ENCODE measurements at regions not wholly inside any gene's neighbourhood (a gene's known extent, or its start where the extent isn't known, plus 50 kb on each side); places are given as distances from the start of the nearest gene placed in this dataset.
"Not testable (repeated sequence)": the region's sequence is repeated elsewhere in the genome, so short reads cannot be mapped to it uniquely, and the experiment has no call there.

DNA sequence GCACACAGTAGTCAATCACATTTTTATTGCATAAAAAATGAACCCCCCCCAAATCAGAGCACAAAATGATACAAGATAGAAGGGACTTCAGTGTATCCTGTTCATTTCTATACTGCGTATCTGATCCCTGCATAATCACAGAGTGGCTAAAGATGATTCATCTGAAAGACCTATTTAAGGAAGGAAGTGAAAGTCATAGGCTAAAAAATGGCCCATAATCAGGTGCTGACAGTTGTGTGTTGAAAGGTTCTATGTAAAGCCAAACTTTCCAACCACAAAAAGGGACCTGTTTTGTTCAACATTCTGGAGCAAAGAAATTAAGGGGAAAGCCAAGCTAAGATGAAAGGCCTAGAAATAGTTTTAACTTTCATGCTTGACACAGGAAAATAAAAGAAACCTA is 147.8 kb upstream of the ATP2B1 start:
- DNase-seq (no peak), ATAC-seq (peak; percentile 96)

DNA sequence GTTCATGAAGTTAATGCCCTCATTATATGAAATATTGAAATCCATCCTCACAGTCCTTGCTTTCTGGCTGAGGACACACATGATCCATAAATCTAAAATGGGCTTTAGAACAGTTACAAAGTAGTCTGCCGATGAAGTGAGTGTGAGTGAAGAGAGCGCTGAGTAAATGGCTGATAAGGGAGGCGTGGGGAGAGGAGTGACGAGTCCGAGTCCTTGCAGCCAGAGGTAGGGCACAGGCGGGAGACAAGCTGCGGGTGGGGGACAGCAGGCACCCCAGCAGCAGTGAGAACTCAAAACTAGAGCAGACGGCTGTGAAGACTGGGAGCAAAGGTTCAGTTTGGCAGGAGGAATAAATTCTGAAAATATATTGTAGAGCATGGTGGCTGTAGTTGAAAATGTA is 140.1 kb upstream of the ATP2B1 start:
- DNase-seq (no peak), ATAC-seq (no peak)

DNA sequence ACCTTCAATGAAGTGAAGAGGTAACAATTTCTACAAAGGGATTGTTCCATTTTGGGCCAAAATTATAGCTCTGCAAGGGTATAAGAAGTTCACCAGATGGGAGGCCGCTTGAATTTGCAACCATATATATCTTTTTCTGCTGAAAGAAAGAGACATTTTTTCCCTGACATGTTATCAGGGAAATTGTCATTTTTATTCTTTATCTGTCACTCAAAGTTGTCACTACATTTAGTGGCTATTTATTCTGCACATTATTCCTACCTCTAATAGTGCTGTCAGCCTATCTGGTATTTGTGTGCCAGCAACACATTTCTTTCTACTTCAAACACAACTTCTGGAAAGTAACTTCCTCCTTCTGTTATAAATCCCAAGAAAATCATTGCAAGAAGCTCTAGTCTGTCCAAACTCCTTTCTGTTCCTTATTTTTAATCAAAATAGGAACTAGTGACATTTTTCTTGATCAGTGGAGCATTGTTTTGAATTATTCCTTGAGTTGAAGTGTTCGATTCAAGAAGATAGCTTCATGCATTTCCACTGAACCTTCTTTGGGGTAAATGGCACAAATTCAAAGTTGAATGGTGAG is 137.9 kb upstream of the ATP2B1 start:
- DNase-seq (no peak), ATAC-seq (no peak)

DNA sequence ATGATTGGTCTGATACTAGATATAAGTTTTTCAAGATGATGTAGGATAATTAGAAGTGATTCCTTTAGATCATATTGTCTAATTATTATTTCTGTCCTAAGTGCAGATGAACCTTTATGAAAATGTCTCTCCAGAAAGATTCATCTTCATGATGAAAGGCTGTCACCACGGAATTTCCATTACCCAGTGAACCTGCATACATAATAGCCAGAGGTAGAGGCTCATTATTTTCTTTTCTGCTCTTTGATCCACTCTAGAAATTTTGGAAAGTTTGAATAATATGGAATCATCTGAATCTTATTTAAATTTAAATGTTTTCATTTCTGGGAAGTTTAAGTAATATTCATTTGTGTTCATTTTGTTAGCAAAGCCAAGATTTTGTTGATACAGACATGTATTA is 137.1 kb upstream of the ATP2B1 start:
- no peak for ATAC-seq
- no peak for DNase-seq

DNA sequence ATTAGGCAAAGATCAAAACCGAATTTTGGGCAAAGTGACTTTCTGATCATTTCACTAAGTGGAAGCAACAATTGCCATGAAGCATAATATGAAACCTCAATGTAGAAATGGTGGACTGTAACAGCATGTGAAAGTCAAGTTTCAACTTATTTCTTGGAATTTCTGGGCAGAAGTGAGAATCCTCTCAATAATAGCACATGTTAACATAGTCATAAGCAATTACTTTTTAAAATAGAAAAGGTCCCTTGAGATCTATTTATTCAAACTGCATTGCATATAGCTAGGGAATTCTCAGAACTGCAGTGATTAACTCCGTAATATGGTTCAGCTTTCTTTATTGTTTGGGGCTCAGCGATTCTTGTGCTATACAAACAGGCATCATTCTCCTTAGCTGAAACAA is 136.7 kb upstream of the ATP2B1 start:
- ATAC-seq (no peak), DNase-seq (no peak)

DNA sequence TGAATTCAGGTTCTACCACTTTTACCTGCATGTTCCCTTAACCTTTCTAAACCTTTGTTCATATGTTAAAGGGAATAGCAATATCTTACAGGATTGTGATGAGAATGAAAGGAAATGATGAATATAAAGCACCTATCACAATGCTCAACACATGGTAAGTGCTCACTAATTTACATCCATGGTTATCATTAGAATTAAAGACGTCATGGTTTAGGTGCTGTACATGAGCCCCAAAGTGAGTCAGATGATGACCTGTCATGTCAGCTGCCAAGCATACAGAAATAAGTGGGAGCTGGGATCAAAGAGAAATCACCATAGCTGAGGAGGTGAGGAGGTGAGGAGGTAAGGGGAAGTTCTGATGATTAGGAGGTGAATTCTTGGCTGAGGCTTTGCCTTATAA is 135.9 kb upstream of the ATP2B1 start:
- no peak for DNase-seq
- ATAC-seq = no peak

DNA sequence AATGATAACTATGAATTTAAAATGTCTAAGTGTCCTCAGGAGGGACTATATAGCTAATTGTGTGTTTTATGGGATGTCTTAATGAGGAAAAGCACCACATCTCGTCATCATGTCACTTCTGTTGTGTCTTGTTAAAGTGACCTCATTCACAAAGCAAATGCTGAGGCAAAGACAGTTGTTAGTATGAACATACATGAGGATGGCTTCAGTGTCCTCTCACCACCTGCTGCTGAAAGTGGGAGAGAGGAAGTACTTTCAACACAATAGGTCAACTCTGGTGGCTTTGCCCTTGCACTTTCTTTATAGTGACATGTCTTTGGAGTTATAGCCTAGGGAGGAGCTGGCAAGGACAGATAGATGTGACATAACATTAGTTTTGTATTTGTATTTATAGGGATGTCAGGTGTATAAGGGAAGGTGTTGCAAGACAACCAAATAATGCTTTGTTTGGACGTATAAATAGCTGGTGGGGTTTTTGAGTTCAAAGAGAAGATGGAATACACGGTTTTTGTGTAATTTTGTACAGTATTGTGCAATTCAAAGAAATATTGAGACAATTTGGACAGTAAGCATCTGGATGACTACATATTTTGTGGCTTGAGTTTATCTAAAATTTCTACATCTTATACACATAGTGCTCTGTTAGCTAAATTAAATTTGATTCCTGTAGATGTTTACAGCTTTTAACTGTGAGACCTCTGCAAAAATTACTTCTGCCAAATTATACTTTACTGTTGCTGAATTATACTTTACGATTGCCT is 131.7 kb upstream of the ATP2B1 start:
- no peak for ATAC-seq
- DNase-seq = no peak

DNA sequence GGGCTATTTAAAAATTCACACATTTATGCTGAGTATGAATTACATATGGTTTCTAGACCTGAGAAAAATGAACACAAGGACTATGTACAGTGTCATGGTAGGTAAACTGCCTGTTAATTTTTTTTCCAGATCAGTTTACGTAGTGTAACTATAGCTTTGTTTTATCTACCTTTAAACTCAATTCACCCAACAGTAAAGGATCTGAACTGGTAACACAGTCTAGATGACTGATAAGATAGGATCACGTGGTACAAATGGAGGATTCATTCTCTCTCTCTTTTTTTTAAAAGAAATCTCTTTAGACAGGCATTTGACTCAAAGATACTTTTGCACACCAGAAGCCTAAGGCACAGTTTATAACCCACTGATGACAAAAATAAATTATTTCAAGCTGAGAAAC is 130.8 kb upstream of the ATP2B1 start:
- no peak for ATAC-seq
- no peak for DNase-seq

DNA sequence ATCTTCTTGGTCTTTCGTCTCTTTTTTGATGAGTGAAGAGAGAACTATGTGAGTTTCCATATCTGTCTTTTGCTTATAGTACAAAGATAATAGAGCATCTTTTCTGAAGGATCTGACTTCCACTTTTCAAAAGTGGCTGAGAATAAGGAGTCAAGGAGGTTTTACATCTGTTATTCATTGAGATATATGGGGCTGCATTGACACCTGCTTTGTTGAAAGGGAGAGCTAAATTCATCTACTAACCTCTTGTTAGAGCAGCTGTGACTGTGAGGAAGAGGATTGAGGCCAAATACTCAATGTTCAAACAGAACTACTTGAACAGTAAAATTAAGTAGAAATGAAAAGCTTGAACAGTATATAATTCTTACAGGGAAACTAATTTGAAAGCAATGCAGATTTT is 130.2 kb upstream of the ATP2B1 start:
- no peak for DNase-seq
- no peak for ATAC-seq

DNA sequence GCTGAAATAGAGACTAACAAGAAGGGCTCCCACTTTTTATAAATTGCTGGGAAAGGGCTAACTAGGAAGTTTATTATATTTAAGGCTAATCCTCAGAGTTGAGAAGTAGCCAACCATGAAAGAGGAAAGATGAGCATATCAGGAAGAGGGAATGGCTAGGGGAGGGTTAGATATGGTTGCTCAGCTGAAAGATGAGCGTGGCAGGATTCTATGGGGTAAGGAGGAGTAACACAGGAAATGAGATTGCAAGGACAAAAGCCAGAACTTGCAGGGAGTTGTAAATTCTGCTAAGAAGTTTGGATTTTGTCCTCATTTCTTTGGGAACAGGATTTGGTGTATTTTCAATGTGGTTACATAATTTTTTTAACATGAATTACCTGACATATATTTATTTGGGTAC is 127.4 kb upstream of the ATP2B1 start:
- no peak for DNase-seq

DNA sequence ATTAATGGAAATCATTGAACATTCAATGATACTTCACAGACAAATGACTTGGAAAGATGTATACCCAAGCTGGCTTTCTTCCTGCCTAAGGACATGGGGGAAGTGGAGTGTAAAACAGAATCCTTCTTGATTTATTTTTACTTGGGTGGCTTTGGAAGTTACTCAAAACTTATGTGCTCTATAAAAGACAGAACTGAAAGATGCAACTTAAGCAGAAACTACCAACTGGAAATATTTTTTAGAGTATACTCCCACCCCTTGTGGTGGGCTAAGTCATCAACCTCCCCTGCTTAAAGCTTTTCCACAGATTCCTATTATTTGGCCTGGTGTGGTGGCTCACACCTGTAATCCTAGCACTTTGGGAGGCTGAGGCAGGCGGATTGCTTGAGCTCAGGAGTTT is 126.0 kb upstream of the ATP2B1 start:
- no peak for ATAC-seq
- no peak for DNase-seq

More for the DNA sequence above, 127.4 kb upstream of the ATP2B1 start:
- no peak for ATAC-seq

DNA sequence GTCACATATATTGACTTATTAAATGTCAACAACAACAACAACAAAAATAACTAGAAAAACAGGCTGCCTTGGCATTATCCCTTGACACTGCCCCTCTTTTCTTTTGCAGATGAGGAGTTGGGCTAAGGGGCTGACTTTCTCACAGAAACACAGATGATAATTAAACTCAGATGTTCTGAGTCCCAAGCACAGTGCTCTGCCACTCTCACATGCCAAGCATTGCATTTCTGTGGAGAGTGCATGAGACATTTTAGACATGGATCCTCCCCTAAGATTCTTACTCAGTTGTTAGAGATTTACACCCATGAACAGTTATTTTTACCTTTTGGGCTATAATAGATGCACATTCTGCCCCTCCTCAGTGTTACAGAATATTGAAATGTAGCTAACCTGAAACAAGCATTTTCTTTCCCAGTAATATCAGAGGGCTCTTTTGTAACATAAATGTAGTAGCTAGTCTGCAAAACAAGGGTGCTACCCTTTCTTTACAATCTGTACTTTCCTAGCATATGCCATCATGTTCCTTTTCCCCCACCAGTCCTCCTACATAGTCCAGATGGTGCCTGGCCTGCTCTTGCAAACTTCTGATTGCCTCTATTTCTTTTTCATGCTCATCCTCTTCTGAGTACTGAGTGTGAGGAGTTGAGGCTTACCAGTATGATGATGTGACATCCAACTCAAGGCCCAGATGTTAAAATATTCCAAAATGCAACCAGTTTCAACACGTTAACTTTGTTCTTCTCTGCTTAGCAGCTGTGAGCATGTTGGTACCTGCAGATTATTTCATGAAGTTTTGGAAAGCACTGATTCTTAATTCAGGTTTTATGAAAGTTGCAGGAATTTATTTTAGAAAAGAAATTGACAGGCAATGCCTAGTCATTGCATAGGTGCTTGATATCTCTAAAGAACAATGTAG is 125.0 kb upstream of the ATP2B1 start:
- DNase-seq (no peak), ATAC-seq (no peak)

DNA sequence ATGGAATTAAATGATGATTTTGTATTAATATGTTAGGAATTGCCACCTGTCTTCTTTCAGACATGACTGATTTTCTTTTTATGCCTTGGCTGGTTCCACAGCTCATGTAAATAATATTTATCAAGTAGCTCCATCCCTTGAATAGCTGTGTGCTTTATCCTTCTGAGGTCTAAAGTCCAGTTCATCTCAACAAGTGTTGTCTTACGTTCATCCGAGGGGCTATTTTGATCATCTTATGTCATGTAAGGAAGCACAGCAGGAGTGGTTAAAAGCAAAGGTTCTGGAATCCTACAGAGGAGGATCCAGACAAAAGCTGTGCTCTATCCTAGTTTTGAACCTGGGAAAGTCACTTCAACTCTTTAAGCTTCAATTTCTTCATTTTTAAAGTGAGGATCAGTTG is 123.7 kb upstream of the ATP2B1 start:
- ATAC-seq (no peak), DNase-seq (no peak)

DNA sequence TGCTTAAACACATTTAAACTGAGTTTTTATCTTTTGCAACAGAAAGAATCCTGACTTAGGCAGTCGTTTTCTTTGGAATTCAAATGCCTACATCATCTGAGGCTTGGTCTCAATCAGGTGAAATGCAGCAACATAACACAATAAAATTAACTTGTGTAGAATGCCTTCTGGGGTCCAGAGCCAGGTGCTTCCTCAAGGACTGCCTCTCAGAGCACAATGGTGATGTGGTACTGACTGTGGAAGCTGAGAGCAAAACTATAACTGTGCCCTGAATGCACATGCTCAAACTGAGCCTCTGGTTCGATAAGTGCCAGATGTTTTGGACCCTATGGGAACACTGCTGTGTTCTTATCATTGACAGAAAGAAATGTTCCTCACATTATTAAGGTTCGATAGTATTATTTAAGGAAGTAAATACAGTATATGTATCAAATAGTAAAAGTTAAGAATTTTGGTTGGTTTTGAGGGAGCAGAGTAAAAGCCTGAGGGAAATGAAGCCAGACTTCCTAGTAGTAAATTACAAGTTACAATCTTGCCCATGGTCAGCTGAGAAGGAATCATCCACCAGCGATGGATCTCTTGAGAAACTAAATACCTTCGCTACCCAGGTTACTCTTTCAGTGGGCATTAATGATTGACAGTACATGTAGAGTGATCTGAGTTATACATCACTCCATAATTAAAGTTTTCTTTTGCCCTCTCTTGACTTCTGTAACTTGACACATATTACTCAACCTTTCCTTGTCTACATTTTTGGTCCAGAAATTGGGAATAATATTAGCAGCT is 122.9 kb upstream of the ATP2B1 start:
- ATAC-seq (no peak), DNase-seq (no peak)

DNA sequence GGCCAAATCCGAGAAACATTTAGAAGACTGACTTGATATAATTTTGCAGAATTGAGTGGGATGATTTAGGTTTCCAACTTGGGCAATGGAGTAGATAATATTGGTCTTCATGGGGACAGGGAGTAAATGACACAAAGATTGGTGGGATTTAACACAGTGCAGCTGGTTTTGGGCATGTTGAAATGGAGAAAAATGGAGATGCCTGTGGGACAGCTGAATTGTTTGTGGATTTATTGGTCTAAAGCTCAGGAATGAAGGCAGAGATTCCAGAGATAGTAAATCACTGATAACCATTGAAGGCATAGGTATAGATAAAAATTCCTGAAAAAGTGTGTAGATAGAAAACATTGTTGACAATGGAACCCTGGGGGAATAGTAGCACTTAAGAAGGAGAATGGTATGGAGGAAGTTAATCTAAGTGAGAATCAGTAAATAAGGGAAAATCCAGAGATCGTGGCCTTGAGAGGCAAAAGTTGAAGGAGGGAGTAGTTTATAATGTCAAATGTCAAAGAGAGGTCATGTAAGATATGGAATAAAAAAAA is 120.9 kb upstream of the ATP2B1 start:
- no peak for ATAC-seq
- no peak for DNase-seq

DNA sequence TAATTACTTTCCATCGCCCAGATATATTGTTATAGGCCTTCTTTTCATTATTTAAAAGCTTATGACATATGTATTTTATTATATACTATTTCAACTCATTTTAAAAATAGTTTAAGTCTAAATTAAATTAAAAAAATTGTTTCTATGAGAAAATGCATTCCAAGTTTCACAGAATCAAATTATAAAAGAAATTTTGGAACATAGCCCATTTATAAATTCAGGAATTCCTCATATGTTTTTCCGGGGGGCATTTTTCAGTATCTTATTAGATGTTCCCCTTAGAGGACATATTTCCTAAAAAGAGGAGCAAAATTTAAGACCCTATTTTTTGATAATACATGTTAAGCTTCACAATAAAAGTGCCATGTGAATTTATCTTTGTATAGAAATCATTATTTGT is 119.9 kb upstream of the ATP2B1 start:
- no peak for ATAC-seq
- no peak for DNase-seq

DNA sequence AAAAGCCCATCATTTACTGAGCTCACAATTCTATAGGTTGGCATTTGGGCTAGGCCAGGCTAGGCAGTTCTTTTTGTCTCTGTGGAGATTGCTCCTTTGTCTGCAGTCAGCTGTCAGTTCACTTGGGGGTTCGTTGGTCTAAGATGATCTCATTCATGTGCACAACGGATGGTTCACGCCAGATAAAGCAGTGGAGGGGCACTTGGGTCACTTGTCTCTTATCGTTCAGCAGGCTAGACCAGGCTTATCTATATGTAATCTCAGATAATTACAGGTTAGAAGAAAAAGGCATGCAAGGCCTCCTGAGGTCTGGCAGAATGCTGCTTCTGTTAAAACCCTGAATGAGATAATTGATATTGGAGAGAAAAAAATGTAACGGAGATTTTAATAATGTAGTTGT is 119.0 kb upstream of the ATP2B1 start:
- no peak for ATAC-seq
- DNase-seq = no peak

DNA sequence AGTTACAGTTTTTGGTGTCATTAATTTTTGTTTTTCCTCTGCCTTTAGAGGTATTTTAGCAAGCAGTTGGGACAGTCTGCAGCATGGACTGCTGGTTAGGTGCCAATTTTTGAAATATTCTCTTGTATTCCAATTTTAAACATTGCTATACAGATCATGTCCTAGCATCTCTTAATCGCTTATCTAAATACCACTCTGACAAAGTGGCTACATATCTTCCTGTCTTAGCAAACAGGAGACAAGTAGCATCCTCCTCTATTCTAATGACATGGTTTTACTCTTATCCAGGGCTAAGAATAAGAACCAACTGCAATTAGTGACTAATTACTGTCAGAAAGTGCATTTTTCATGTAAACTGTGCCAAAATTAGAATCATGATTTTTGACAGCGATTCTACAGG is 117.8 kb upstream of the ATP2B1 start:
- ATAC-seq = no peak
- DNase-seq = no peak

DNA sequence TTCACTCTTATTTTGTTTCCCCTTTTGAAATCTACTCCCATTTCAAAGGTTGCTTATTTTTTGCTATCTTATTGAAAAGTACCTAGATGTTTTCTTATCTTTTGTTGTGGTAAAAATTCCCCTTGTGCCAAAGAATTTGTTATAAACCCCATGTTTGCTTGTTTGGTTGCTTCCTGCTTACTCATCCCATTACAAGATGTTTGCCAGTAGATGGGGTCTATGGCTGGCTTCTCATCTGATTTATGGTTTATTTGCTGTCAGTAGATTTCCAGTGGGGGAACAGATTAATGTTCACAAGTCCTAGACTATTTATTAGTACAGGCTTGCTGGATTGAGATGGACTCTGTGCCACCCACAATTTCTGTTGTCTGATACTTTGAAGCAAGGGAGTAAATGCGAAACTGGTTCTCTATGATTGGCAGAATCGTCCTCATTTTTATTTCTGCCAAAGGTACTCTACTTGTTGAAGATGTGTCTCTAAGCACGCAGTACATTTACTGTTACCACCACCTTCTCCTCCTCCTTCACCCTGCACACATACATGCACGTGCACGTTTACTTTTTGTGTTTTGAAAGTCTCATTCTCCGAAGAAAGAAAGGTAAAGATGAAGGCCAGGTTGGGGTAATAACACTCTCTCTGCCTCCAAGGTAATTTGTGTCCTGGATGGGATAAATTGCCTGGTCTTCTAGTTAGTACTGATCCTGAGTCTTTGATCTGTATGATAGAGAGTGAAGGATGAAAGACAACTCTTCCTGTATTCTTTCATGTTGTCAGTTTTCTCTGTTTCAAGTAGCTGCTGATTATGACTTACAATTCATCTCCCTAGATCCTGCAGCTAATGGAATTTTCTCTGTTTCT is 117.2 kb upstream of the ATP2B1 start:
- ATAC-seq = no peak
- no peak for DNase-seq

DNA sequence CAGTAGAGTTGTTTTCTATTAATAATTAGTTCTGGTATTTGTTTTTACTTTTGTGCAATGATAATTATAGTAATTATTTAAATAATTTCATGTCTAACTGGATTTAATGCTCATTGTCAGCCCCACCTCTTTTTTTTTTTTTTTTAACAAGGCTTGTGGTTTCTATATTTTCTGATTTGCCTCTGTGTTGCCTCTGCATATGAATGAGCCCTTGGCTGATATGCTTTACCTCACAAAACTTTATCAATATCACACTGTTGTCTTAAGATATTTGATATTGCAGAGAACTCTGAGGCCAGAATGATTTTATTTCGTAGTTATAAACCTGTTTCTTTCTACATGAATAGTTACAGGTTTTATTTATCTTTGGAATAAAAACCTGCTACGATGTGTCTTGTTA is 116.2 kb upstream of the ATP2B1 start:
- no peak for ATAC-seq
- DNase-seq = no peak

DNA sequence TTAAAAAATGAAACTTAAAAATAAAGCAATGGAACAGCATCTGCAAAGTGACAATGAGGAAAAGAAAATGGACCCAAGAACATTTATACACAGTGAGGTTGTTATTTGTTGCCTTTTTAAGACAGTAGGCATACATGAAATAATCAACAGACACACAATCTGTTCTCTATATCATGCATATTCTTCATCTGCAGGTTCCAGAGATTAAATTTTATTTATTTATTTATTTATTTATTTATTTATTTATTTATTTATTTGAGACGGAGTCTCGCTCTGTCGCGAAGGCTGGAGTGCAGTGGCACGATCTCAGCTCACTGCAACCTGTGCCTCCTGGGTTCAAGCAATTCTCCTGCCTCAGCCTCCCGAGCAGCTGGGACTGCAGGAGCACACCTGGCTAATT is 114.4 kb upstream of the ATP2B1 start:
- ATAC-seq, DNase-seq: not testable (repeated sequence)
